ENCODE measurements at regions not wholly inside any gene's neighbourhood (a gene's known extent, or its start where the extent isn't known, plus 50 kb on each side); places are given as distances from the start of the nearest gene placed in this dataset.

GRCh38 chr10:55224007-55224781 is 423.2 kb upstream of the PCDH15 start:
- DNase-seq (no peak), FAIRE-seq (no peak)
- H3K4me1 ChIP-seq (ENCODE audit: control insufficient read depth in 2 of 3, insufficient read depth in 2 of 3, low read depth in 1 of 3, low read length in 3 of 3): no peaks in the 10 kb centered on the region
- no peak overlapping the region for H3K9ac ChIP-seq (ENCODE audit: low read length in 3 of 3)
- no peak for TF ChIP-seq CTCF (IDR thresholded peaks at IDR 0.05; ENCODE audit: borderline replicate concordance, extremely low read depth, insufficient read depth)
- no peaks in the 10 kb centered on the region for H3K27me3 ChIP-seq (ENCODE audit: control insufficient read depth, insufficient read depth, low read length)
- intact Hi-C loops (cut with DNase I): no loop called here
- H3K9me3 ChIP-seq (ENCODE audit: control insufficient read depth in 2 of 3, insufficient read depth in 1 of 3, low read length in 3 of 3): no peaks in the 10 kb centered on the region
- no peak overlapping the region for H3K4me3 ChIP-seq (ENCODE audit: low read length in 3 of 3)
- H3K27ac ChIP-seq (ENCODE audit: low read depth in 2 of 2, low read length in 2 of 2): no peak overlapping the region
- H3K36me3 ChIP-seq (ENCODE audit: control insufficient read depth in 2 of 3, insufficient read depth in 3 of 3, low read length in 3 of 3): no peaks in the 10 kb centered on the region

DNA sequence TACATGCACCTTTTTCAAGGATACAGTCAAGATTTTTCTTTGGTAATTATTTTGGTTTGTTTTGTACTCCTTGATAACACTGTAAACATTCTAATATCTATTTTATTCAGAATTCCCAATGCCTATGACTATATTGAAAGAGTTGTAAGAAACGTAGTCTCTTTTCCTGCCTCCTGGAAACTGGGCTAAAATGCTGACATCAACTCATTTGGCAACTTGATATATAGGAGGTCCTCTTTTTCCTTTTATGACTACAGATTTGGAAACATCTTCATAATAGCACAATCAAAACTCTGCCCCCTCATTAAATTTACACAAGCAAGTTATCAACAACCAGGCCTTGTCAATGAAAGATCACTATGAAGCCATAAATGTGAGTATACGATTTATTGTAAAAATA is 422.3 kb upstream of the PCDH15 start:
- Histone ChIP-seq H3K36me3 (ENCODE audit: control insufficient read depth in 2 of 3, insufficient read depth in 3 of 3, low read length in 3 of 3) (no peaks in the 10 kb centered on the region), H3K9ac (ENCODE audit: low read length in 3 of 3) (no peak overlapping the region), H3K27me3 (ENCODE audit: control insufficient read depth, insufficient read depth, low read length) (no peaks in the 10 kb centered on the region), H3K27ac (ENCODE audit: low read depth in 2 of 2, low read length in 2 of 2) (no peak overlapping the region), H3K4me1 (ENCODE audit: control insufficient read depth in 2 of 3, insufficient read depth in 2 of 3, low read depth in 1 of 3, low read length in 3 of 3) (no peaks in the 10 kb centered on the region), H3K4me3 (ENCODE audit: low read length in 3 of 3) (no peak overlapping the region), H3K9me3 (ENCODE audit: control insufficient read depth in 2 of 3, insufficient read depth in 1 of 3, low read length in 3 of 3) (no peaks in the 10 kb centered on the region)
- intact Hi-C loops (cut with DNase I): no loop called here
- FAIRE-seq (no peak), DNase-seq (no peak)
- no peak for TF ChIP-seq CTCF (IDR thresholded peaks at IDR 0.05; ENCODE audit: borderline replicate concordance, extremely low read depth, insufficient read depth)

DNA sequence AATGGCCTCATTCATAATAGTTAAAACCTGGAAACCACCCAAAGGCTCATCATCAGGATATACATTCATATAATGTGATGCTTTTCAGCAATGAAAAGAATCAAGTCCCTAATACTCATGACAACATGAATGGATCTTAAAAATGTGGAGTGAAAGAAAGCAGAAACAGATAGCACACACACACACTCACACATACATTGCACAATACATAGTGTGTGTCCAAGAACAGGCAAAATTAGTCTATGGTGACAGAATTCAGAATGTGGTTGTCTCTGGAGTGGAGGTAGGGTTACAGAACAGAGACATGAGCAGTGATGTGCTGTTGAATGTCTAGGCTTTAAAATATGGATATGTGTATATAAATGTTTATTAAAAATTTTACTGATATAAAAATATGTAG is 419.9 kb upstream of the PCDH15 start:
- DNase-seq (no peak), FAIRE-seq (no peak)
- H3K9me3 ChIP-seq (ENCODE audit: control insufficient read depth in 2 of 3, insufficient read depth in 1 of 3, low read length in 3 of 3): no peaks in the 10 kb centered on the region
- no peak overlapping the region for H3K4me3 ChIP-seq (ENCODE audit: low read length in 3 of 3)
- no peaks in the 10 kb centered on the region for H3K4me1 ChIP-seq (ENCODE audit: control insufficient read depth in 2 of 3, insufficient read depth in 2 of 3, low read depth in 1 of 3, low read length in 3 of 3)
- intact Hi-C loops (cut with DNase I): no loop called here
- no peak for TF ChIP-seq CTCF (IDR thresholded peaks at IDR 0.05; ENCODE audit: borderline replicate concordance, extremely low read depth, insufficient read depth)
- H3K27me3 ChIP-seq (ENCODE audit: control insufficient read depth, insufficient read depth, low read length): no peaks in the 10 kb centered on the region
- no peaks in the 10 kb centered on the region for H3K36me3 ChIP-seq (ENCODE audit: control insufficient read depth in 2 of 3, insufficient read depth in 3 of 3, low read length in 3 of 3)
- H3K9ac ChIP-seq (ENCODE audit: low read length in 3 of 3): no peak overlapping the region
- H3K27ac ChIP-seq (ENCODE audit: low read depth in 2 of 2, low read length in 2 of 2): no peak overlapping the region

DNA sequence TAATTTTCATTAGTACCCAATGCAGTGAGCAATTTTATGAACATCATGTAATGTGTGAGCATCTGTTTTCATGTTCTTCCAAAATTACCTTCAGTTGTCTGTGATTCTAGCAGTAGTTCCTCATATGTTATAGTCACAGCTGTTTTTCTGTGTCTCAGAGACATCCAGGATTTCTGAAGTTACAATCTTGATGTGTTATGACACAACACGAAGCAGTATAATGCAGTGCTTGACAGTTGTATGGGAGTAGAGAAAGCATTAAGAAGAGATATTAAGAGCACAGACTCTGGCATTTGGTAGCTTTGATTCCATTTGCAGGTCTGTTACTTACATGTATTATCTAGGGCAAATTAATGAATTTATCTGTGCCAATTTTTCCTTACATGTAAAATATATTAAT is 414.7 kb upstream of the PCDH15 start:
- Histone ChIP-seq H3K9me3 (ENCODE audit: control insufficient read depth in 2 of 3, insufficient read depth in 1 of 3, low read length in 3 of 3) (no peaks in the 10 kb centered on the region), H3K9ac (ENCODE audit: low read length in 3 of 3) (no peak overlapping the region), H3K27ac (ENCODE audit: low read depth in 2 of 2, low read length in 2 of 2) (no peak overlapping the region), H3K36me3 (ENCODE audit: control insufficient read depth in 2 of 3, insufficient read depth in 3 of 3, low read length in 3 of 3) (no peaks in the 10 kb centered on the region), H3K27me3 (ENCODE audit: control insufficient read depth, insufficient read depth, low read length) (no peaks in the 10 kb centered on the region), H3K4me3 (ENCODE audit: low read length in 3 of 3) (no peak overlapping the region), H3K4me1 (ENCODE audit: control insufficient read depth in 2 of 3, insufficient read depth in 2 of 3, low read depth in 1 of 3, low read length in 3 of 3) (no peaks in the 10 kb centered on the region)
- DNase-seq (no peak), FAIRE-seq (no peak)
- intact Hi-C loops (cut with DNase I): no loop called here
- no peak for TF ChIP-seq CTCF (IDR thresholded peaks at IDR 0.05; ENCODE audit: borderline replicate concordance, extremely low read depth, insufficient read depth)

Data from kidney (tissue), 13 donors.